KOPT-K1 (cell line): ENCODE measurements at regions not wholly inside any gene's neighbourhood (a gene's known extent, or its start where the extent isn't known, plus 50 kb on each side); places are given as distances from the start of the nearest gene placed in this dataset.
"Not testable (repeated sequence)": the region's sequence is repeated elsewhere in the genome, so short reads cannot be mapped to it uniquely, and the experiment has no call there.

Experiments used
- H3K27ac ChIP-seq: fragments of 200-600 bp; sonication (generic); 2 replicates; pipeline ENCODE4 v1.5.1; 2016; ENCODE audit warnings: antibody characterized with exemption, mild to moderate bottlenecking, low read depth, low read length; ENCODE audit not compliant: poor library complexity, severe bottlenecking
- H3K36me3 ChIP-seq: fragments of 200-600 bp; sonication (generic); 2 replicates; pipeline ENCODE4 v1.5.1; 2017; ENCODE audit warnings: antibody characterized with exemption, mild to moderate bottlenecking, low read length, moderate library complexity; ENCODE audit not compliant: insufficient read depth
- H3K9me3 ChIP-seq: fragments of 200-600 bp; sonication (generic); 2 replicates; pipeline ENCODE4 v1.5.1; 2017; ENCODE audit warnings: antibody characterized with exemption, low read length, mild to moderate bottlenecking; ENCODE audit not compliant: insufficient read depth, poor library complexity, severe bottlenecking

- Histone ChIP-seq H3K36me3 (no peaks in the 10 kb centered on the region), H3K27ac (no peak overlapping the region), H3K9me3 (no peaks in the 10 kb centered on the region)
Measured at GRCh38 chr3:30313840-30314239, 292.6 kb upstream of the TGFBR2 start.

- no peaks in the 10 kb centered on the region for H3K36me3 ChIP-seq
- no peaks in the 10 kb centered on the region for H3K9me3 ChIP-seq
- no peak overlapping the region for H3K27ac ChIP-seq
Measured at GRCh38 chr3:30314757-30315325, 291.6 kb upstream of the TGFBR2 start.

- no peaks in the 10 kb centered on the region for H3K9me3 ChIP-seq
- H3K27ac ChIP-seq: no peak overlapping the region
- no peaks in the 10 kb centered on the region for H3K36me3 ChIP-seq
Measured at GRCh38 chr3:30315447-30315846, 291.0 kb upstream of the TGFBR2 start.

DNA sequence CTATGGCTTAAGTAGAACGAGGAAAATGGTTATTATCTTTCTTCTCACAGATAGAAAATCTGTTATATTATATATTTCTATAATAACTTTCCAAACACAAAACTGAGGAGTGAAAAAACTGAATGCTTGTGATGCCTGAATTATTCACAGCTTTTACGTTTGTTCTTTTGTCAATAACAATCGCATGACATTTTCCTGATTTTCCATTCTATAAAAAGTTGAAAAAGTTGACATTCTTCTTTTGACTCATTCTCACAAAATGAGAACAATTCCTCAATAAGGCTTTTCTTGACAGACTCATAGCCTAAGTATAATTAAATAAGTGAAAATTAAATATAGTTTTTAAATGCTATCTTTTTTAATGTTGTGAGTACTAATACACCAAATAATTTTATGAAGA, 288.8 kb upstream of the TGFBR2 start:
- Histone ChIP-seq H3K9me3 (no peaks in the 10 kb centered on the region), H3K27ac (no peak overlapping the region), H3K36me3 (no peaks in the 10 kb centered on the region)

- Histone ChIP-seq H3K27ac (no peak overlapping the region), H3K9me3 (no peaks in the 10 kb centered on the region), H3K36me3 (no peaks in the 10 kb centered on the region)
Measured at GRCh38 chr3:30318110-30318509, 288.3 kb upstream of the TGFBR2 start.

DNA sequence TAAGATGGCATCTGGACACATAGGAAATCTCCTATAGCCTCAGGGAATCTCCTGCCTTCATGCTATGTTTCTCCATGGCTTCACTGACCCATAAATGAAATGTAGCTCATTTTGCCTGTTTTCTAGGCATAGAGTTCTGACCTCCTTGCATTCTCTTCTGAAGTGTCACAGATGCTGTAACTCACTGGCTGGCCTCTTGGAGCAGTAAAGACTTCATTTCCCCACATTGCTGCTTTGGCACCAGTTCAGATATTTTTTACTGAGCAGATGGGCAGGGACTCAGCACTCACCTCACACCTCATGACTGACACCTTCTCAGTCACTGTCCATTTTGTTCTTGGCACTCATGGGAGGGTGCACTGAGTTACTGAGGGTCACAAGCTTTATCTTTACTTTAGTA, 286.7 kb upstream of the TGFBR2 start:
- Histone ChIP-seq H3K27ac (no peak overlapping the region), H3K36me3 (no peaks in the 10 kb centered on the region), H3K9me3 (no peaks in the 10 kb centered on the region)

- no peak overlapping the region for H3K27ac ChIP-seq
Measured at GRCh38 chr3:30320392-30320791, 286.0 kb upstream of the TGFBR2 start.

GRCh38 chr3:30321065-30321464, 285.3 kb upstream of the TGFBR2 start:
- H3K9me3 ChIP-seq: no peaks in the 10 kb centered on the region
- no peaks in the 10 kb centered on the region for H3K36me3 ChIP-seq
- H3K27ac ChIP-seq: no peak overlapping the region

More at GRCh38 chr3:30320392-30320791, 286.0 kb upstream of the TGFBR2 start:
- Histone ChIP-seq H3K36me3 (no peaks in the 10 kb centered on the region), H3K9me3 (no peaks in the 10 kb centered on the region)

GRCh38 chr3:30323649-30324048, 282.8 kb upstream of the TGFBR2 start:
- not testable (repeated sequence) for H3K27ac ChIP-seq, H3K9me3 ChIP-seq, H3K36me3 ChIP-seq

- Histone ChIP-seq H3K36me3 (no peaks in the 10 kb centered on the region), H3K27ac (no peak overlapping the region), H3K9me3 (no peaks in the 10 kb centered on the region)
Measured at GRCh38 chr3:30324587-30324986, 281.8 kb upstream of the TGFBR2 start.

DNA sequence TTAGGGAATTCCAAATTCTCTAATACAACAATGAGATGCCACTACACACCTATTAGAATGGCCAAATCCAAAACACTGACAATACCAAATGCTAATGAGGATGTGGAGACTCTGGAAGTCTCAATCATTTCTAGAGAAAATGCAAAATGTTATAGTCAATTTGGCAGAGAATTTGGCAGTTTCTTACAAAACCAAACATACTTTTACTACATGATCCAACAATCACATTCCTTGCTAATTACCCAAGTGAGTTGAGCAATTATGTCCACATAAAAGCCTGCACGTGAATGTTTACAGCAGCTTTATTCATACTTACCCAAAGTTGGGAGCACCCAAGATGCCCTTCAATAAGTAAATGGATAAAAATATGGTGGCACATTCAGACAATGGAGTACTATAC, 278.4 kb upstream of the TGFBR2 start:
- not testable (repeated sequence) for H3K27ac ChIP-seq, H3K36me3 ChIP-seq, H3K9me3 ChIP-seq

- H3K9me3 ChIP-seq, H3K36me3 ChIP-seq, H3K27ac ChIP-seq: not testable (repeated sequence)
Measured at GRCh38 chr3:30328935-30329334, 277.5 kb upstream of the TGFBR2 start.

- Histone ChIP-seq H3K9me3 (no peaks in the 10 kb centered on the region), H3K36me3 (no peaks in the 10 kb centered on the region), H3K27ac (no peak overlapping the region)
Measured at GRCh38 chr3:30331519-30331918, 274.9 kb upstream of the TGFBR2 start.

DNA sequence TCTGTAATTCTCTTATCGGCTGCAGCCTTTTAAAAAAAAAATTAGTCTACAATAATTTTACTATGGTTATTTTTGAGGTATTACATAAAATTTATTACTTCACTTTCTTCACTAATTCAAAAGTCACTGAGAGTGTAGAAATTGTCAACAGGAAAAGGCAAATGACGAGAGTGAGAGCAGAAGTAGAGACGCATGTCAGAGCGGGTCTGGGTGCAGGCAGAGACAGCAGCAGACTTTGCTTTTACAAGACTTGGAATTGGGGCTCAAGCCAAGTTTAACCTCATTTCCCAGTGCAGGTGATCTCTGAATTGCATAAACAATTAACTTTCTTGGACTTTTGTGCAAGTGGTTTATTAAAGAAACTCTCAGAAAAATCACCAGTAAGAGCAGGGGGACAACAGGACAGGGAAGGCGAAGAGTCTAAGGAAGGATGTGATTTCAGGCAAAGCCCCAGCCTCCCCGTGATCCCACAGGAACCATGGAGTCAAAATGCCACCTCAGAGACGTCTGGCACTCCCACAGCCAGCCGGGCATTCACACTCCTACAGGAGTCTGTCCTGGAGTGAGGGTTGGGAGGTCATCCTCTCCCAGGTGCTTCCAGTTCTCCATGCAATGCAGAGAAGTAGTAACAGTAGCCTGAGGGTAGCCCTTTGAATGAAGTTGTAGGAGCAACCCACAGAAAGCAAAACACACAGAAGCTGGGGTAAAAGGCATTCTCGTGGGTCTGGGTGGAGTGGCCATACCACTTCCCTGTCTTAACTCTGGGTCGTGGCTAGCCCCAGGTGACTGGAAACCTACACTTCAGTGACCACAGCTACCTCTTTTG, 274.0 kb upstream of the TGFBR2 start:
- Histone ChIP-seq H3K36me3 (no peaks in the 10 kb centered on the region), H3K27ac (no peak overlapping the region)

GRCh38 chr3:30333143-30333542, 273.3 kb upstream of the TGFBR2 start:
- Histone ChIP-seq H3K27ac (no peak overlapping the region), H3K36me3 (no peaks in the 10 kb centered on the region), H3K9me3 (no peaks in the 10 kb centered on the region)

More for the DNA sequence above, 274.0 kb upstream of the TGFBR2 start:
- H3K9me3 ChIP-seq: no peaks in the 10 kb centered on the region

- H3K9me3 ChIP-seq: no peaks in the 10 kb centered on the region
- no peaks in the 10 kb centered on the region for H3K36me3 ChIP-seq
Measured at GRCh38 chr3:30333903-30334302, 272.5 kb upstream of the TGFBR2 start.

More at GRCh38 chr3:30333903-30334302, 272.5 kb upstream of the TGFBR2 start:
- H3K27ac ChIP-seq: no peak overlapping the region
